ENCODE measurements at regions not wholly inside any gene's neighbourhood (a gene's known extent, or its start where the extent isn't known, plus 50 kb on each side); places are given as distances from the start of the nearest gene placed in this dataset.

DNA sequence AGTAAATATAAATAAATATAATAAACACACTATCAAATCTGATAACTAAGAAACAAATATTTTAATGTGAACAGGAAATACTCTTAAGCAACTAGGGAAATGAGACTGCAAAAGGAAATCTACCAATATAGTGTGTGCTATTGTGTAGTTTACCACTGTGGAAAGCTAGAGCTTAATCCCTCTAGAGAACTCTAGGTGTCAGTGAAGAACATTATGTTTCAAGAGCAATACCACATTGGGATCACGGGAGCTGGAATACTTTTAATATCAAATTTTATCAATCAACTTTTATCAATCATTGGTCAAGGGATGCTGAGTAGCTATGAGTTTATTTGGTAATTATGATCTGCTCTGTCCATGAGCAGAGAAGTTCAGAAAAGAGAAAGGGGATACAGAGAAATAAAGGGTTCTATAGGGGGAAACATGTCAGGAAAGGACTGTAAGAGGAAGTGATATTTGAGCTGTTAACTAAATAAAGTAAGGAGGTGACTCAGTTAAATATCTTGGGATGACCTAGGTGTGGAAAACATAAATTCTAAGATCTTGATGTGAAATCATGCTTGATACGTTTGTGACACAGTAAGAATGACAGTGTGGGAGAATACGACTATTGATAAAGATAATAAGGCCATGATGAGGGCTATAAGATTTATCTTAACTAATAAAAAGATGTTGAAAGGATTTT is 762.2 kb upstream of the ALCAM start:
- no peak for DNase-seq

DNA sequence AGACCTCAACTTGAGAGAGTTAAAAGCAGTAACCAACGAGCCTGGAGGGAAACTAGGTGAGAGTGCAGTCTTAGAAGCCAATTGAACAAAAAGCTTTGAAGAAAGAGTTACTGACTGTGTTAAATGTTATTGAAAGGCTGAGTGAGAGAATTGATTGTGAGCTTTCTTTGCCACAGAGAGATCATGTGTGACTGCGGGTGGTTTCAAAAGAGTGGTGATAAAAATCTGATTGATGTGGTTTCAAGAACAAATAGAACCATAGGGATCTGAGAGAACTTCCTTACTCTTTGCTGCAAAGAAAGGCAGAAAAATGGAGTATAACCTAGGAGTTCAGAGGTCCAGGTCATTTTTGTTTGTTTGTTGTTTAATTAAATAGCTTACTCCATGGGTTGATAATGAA is 759.9 kb upstream of the ALCAM start:
- no peak for DNase-seq

DNA sequence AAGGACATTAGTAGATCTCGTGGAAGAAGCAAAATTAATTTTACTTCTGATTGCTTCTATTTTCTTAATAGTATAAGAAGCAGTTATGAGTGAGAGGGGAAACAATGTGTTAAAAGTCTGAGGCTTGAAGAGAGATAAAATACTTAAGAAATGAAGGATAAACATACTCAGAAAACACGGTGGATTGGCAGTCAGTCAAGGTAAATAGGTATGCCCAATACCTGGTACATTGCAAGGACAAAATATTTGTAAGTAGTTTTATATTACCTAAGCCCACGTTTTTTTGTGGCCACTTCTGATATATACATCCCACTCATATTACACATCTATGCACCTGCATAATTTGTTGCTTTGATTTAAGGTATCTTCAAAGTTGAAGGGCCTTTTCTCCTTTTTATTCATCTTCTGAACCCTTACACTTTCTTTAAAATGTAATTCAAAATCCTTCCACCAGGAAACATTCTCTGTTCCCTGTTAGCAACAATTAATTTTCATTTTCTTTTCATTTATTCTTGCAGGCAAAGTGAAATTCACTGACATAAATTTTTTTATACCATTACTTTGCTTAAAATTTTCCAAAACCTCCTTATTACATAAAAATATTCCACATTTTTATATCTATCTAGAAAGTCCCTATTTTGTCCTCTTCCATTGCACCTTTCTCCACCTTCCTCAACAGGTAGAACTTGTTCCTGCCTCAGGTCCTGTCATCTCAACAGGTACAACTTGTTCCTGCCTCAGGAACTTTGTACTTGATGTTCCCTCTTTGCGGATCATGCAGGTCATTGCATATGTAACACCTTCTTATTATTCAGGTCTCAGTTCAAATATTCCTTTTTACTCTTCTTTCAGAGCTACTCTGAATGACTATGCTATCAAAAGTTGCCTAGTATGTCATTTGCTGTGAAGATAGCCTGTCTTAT is 755.7 kb upstream of the ALCAM start:
- no peak for DNase-seq

DNA sequence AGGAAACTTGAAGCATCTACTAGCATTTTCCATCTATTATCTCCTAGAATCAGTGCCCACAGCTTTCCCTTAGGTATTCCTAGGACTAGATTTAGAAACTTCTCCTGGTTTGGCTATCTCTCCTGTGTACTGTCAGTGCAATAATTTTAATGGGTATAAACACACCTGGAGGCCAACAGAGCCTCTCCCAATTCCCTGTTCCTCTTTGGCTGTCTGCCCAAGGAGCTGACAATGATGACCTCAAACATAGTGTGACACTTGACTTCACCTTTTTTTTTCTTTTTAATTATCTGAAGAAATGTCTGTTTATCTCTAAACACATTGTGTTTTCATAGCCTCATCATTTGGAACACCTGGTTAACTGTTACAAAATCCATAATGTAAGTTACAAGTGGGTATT is 754.5 kb upstream of the ALCAM start:
- DNase-seq = no peak

DNA sequence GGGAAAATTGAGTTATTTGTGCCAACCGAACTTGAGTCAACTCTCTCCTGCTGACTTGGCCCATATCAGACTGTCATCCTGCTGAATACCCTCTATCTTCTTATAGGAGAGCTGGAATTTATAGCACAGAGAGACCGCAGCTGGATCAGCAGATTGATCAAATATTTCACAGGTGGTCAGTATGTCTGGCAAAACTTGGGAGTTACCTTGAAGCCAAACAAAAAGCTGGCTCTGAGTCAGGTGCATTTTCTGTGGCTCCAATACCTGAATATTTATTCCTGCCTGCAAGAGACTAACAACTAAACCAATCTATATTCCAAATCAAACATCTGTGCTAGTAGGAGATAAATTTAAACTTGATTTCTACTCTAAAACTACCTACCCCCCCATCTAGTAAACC is 752.1 kb upstream of the ALCAM start:
- DNase-seq = no peak

DNA sequence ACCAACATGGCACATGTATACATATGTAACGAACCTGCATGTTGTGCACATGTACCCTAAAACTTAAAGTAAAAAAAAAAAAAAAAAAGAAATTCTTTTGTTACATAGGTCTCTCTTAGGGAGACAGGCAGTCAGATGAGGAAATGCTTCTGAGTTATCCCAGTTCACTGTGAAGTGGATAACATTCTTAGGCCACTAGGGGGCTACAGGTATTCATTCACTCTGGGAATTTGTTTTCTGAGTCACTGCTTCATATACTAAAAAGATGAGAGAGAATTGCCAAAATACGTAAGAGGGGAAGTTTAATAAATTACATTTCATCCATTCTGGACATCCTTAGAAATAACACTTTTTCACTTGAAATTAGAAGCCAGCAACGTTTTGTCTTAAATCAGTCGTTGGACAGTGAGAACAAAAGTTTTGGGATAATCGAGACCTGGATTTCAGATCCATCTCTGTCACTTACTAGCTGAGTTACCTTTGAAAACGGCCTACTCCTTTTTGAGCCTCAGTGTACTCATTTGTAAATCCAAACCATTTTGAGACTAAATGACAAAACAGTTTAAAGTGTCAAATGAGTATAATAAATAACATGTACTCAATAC is 738.4 kb upstream of the ALCAM start:
- no peak for DNase-seq

DNA sequence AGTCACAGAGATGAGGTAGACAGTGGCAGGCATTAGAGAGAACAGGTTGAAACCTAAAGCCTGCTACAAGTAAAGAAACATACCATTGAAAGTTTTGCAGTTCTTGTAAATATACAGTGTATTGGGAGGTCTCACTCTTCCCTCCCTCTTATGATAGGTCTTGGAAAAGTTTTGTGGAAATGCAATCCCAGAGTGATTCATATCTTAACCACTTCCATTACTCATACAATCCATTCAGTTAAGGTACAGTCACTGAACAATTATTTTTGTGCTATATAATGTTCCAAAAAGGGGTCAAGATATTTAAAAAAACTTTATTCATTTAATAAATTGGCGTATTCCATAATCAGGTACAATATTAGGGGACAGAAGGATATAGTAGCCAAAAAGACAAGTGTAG is 737.7 kb upstream of the ALCAM start:
- DNase-seq = no peak

DNA sequence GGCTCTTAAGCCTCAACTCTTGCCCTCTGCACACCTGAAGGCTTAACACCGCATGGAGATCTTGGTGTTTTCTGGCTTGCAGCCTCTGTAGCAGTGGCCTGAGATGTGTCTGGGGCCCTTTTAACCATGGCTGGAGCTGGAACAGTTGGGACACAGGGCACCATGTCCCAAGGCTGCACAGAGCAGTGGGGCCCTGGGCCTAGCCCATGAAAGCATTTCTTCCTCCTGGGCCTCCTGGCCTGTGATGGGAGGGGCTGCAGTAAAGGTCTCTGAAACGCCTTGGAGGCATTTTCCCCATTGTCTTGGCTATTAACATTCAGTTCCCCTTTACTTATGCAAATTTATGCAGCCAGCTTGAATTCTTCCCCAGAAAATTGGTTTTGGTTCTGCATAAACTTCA is 735.5 kb upstream of the ALCAM start:
- DNase-seq = no peak

DNA sequence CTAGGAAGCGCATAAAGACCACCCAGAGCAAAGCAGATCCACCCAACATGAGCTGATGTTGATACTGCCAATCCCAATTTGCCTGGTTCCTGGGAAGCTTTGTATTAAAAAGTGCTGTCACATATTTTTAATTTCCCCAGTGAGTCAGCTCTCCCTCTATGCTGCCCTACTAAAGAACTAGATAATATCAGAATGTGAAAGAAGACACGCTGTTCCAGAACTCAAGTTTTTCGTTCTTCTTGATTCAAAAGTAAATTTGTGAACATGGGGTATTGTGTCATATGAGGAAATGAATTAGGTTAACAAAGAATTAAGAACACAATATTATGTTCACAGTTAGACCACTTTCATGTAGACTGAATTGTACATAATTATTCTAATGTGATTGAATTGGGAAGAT is 734.2 kb upstream of the ALCAM start:
- DNase-seq = no peak

DNA sequence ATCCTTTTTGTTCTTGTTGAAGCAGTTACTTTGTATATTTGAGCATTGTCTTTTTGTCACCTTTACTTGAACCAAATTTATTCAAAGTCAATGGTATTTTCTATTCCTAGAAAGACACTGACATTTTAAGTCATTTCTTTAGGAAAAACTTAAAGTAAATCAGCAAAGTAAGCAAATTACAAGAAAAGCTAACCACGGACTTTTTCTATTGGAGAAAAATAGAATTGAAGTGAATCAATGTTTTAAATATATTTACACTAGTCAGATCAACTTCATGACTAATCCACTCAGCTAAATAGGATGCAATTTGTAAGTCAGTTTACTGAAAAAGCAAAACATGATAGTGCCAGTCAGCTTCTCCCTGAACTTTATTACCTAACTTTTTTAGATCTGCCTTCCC is 733.8 kb upstream of the ALCAM start:
- DNase-seq = no peak

DNA sequence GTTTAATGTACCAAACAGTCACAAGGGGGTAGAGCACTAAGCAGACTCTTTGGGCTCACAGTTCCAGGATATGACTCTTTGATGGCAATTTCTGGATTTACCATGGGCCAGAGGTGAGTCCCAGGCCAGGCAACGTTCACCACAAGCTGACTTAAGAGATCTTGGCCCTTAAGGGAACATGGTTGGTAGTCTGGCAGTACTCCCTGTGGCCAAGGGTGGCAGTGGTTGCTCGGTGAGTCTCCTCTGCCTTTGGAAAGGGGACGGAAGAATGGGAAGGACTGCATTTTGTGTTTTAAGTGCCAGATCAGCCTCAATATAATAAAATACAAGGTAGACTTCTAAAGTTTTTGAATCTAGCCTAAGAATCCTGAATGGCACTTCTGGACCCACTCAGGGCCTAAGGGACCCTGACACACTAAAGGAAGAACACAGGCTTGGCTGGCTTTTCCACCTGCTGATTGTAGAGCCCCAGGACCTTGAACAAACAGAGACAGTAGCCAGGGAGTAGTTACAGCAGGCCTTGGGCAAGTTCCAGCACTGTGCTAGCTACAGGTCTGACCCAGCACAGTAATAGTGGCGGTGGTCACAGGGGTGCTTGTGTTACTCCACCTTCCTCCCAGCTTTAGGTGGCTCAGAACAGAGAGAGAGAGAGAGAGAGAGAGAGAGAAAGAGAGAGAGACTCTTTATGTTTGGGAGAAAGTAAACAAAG is 730.7 kb upstream of the ALCAM start:
- no peak for DNase-seq

DNA sequence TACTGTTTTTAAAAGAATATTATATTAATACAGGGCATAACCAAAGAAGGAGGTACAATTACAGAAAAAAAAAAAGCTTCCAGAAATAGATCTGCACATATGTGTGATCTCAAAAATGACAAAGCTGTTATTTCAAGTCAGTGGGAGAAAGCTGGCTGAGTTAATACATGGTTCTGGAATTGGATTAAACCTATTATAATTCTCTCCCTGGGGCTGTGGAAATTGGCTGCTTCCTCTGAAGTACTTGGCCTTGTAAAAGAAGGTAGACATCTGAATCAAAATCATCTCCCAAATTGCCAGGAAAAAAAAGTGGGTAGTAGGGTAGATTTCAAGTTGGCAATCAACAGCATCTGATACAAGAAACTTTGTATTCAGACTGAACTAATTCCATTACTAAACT is 723.9 kb upstream of the ALCAM start:
- no peak for DNase-seq

DNA sequence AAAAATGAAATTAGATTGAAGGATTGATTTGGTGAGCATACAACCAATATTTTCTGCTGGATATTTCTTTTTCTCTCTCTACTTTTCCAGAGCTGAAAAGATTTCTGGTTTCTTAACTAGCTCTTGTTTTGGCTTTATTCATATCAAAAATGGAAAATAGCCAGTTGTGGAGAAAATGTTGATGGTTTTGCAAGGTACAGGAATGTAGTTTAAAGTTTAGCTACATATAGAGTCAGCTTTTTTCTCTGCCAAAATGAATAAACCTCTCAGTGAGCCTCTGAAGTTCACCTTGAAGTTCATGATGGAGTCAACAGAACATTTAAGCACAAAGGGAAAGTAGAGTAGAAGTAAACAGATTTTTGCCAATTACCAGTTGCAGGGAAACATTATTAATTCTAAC is 720.5 kb upstream of the ALCAM start:
- no peak for DNase-seq

DNA sequence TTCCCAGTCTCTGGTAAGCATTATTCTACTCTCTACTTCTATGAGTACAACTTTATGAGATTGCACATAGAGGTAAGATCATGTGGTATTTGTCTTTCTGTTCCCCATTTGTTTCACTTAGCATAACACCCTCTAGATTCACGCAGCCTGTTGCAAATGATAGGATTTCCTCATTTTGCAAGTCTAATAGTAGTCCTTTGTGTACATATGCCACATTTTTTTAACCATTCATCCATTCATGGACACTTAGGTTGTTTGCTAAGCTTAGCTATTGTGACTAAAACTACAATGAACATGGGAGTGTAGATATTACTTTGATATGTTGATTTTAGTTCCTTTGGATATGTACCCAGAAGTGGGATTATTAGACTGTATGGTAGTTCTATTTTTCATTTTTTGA is 717.9 kb upstream of the ALCAM start:
- no peak for DNase-seq

DNA sequence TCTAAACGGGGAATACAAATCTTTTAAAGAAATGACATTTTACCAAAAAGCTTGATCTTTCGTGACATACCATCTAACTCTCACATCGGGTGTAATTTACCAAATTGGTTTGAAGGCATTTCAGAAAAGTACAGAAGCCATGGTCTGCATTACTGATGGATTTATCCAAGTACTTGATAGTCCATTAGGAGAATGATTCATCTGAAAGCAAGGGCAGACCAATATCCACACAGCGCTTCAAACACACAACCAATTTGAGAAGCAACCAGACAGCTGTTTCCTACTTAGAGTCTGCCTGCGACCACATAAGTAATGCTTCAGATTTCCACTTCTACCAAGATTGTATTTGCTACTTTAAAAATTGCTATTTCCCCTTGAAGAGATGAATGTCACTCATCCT is 697.6 kb upstream of the ALCAM start:
- DNase-seq = no peak

DNA sequence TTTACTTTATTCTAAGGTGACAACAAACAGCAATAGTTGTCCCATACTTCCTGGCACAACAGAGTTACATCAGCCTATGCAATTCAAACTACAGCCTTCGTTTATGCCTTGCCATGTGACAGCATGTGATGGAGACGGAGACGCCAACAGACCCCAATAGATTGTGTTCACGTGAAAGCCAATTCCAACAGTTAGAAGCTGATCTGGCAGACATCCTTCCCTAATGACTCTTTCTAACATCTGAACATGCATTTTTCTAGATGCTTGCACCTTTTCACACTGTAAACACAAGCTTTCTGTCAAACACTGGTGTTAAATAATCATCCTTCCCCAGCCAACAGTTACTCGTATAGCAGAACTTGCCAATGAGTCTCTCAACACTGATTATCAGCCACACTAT is 694.4 kb upstream of the ALCAM start:
- DNase-seq = no peak

DNA sequence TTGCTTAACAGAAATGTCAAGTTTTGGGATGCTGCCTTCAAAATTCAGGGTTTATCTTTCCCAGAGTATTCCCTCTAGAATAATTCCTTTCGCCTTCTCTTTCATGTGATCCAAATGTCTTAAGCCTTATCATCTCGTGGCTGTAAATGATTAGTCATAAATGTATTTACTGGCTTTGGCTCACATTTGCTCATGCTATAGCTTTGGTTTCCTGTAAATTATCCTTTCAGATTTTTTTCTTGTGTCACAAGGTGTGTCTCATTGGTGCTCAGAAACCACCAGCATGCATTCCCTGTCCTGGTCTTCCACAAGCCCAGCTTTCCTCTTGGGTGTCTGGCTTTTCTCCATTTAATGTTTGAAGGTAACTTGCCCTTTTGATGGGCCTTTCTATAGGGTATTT is 692.7 kb upstream of the ALCAM start:
- no peak for DNase-seq

DNA sequence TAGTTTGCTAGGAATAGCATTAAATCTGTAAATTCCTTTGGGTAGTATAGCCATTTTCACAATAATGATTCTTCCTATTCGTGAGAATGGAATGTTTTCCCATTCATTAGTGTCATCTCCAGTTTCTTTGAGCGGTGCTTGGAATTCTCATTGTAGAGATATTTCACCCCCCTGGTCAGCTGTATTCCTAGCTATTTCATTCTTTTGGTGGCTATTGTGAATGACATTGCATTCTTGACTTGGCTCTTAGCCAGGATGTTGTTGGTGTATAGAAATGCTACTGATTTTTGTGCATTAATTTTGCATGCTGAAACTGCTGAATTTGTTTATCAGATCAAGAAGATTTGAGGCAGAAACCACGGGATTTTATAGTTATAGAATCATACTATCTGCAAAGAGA is 690.5 kb upstream of the ALCAM start:
- no peak for DNase-seq

DNA sequence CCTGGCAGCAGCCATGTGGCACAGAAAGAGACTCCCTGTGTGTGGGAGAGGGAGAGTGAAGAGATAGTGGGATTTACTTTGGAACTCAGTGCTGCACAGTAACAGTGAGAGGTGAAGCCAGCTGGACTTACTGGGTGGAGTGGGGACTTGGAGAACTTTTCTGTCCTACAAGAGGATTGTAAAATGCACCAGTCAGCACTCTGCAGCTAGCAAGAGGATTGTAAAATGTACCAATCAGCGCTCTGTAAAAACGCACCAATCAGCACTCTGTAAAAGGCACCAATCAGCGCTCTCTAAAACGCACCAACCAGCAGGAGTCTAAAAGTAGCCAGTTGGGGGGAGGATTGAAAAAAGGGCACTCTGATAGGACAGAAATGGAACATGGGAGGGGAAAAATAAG is 688.8 kb upstream of the ALCAM start:
- no peak for DNase-seq

DNA sequence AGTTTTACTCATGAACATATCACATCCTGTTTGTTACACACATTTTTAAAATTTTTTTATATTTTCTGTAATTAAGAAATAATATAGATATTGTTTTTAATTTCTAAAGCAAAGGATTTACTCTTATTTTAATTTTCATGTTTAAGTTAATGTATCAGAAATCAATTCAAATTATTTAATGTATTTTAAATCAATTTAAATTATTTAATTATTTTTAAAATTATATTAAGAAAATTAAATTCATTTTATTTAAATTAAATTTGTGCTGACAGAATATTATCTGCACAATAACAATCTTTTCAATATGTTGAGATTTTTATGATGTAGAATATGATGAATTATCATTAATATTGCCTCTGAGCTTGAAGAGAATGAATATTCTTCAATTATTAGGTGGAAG is 681.2 kb upstream of the ALCAM start:
- no peak for DNase-seq

DNA sequence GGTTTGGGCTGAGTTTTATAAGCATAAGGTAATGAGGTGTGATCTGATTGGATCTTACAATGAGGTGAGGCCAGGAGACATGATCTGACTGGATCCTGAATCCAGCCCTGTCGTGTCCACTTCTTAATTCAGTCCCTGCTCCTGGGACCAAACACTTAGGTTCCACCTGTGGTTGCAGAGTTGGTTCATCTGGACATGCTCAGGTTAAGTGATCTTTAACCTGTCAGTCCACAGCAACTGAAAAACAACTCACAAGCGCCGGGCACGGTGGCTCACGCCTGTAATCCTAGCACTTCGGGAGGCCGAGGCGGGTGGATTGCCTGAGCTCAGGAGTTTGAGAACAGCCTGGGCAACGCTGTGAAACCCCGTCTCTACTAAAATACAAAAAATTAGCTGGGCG is 679.3 kb upstream of the ALCAM start:
- DNase-seq = no peak

DNA sequence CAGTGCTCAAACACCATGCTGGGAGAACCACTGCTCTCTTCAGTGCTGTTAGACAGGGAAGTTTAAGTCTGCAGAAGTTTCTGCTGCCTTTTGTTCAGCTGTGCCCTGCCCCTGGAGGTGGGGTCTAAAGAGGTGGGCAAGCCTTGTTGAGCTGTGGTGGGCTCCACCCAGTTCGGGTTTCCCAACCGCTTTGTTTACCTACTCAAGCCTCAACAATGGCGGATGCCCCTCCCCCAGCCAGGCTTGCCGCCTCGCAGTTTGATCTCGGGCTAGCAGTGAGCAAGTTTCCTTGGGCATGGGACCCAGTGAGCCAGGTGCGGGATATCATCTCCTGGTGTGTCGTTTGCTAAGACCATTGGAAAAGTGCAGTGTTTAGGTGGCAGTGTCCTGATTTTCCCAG is 670.2 kb upstream of the ALCAM start:
- DNase-seq = no peak

DNA sequence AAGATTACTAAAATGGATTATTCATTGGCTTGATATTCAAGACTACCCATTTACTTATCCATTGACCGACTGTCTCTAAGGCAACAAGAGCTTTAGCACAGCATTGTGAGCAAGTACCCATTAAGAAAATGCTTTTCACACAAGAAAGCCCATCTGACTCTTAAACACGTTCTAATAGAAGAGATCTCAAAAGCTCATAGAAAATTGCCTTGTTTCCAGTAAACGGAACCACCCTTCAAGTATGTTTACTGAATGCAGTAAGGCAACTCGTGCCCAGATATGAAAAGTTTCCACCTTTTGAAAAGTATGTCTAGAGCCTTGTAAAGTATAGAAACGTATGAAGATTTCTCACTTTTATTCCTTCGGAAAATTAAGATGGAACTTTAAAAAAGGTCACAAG is 655.3 kb upstream of the ALCAM start:
- no peak for DNase-seq

DNA sequence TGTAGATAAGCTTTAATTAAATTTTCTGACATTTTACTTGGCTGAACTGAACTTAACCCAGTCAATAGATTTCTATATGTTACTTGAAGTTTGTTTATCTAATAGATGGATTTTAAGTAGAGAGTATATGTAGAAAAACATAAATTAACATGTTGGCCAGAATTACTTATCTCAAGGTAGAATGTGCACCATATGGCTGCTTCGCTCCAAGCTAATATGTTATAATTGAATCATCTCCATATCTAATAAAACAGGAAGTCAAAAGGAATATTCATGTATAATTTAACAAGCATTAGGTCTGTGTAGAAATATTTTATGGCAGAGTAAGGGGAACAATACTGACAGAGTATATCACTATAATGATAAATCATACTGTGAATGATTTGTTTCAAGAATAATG is 650.7 kb upstream of the ALCAM start:
- no peak for DNase-seq
